GM12872 (cell line): ENCODE measurements at regions not wholly inside any gene's neighbourhood (a gene's known extent, or its start where the extent isn't known, plus 50 kb on each side); places are given as distances from the start of the nearest gene placed in this dataset.

Experiments used
- CTCF ChIP-seq: IDR thresholded peaks from 3 replicates; pipeline ENCODE4 v1.5.1; 2011; ENCODE audit warnings: low read depth, mild to moderate bottlenecking, low read length, moderate library complexity; ENCODE audit not compliant: insufficient read depth

- TF ChIP-seq CTCF = no peak
Observed at GRCh38 chr12:41905759-41906297, 238.8 kb downstream of the GXYLT1 start.

GRCh38 chr12:41905073-41905758 is 239.5 kb downstream of the GXYLT1 start:
- no peak for TF ChIP-seq CTCF

- TF ChIP-seq CTCF = no peak
Observed at GRCh38 chr12:41904041-41904440, 240.6 kb downstream of the GXYLT1 start.

GRCh38 chr12:41903014-41903708 is 241.5 kb downstream of the GXYLT1 start:
- TF ChIP-seq CTCF = no peak

- TF ChIP-seq CTCF = no peak
Observed at GRCh38 chr12:41899577-41899976, 245.1 kb downstream of the GXYLT1 start.

- no peak for TF ChIP-seq CTCF
Observed at GRCh38 chr12:41897593-41897992, 247.1 kb downstream of the GXYLT1 start.

- TF ChIP-seq CTCF = no peak
Observed at GRCh38 chr12:41893491-41893890, 251.2 kb downstream of the GXYLT1 start.
